Hypothalamus (tissue), 51 donors: ENCODE measurements at regions not wholly inside any gene's neighbourhood (a gene's known extent, or its start where the extent isn't known, plus 50 kb on each side); places are given as distances from the start of the nearest gene placed in this dataset.

Source experiments
- DNase-seq, 51 donors: peaks; one replicate each; lab custom pipeline; 2025; lab: John Stamatoyannopoulos, UW

DNA sequence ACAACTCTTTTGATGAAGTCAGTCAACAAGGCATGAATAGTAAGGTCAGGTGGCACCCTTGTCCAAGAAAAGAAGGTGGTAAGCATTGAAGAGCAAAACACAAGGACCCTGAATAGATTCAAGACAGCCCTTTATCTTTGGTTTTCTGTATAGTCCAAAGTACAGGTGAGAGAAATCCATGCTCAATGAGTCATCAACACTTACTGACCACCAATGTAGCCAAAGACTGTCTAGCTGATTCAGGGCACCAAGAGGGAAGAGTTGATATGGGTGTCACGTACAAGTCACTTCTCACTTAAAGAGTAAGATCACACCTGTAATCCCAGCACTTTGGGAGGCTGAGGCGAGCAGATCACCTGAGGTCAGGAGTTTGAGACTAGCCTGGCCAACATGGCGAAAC is 528.3 kb downstream of the CD83 start:
- no peak for DNase-seq

DNA sequence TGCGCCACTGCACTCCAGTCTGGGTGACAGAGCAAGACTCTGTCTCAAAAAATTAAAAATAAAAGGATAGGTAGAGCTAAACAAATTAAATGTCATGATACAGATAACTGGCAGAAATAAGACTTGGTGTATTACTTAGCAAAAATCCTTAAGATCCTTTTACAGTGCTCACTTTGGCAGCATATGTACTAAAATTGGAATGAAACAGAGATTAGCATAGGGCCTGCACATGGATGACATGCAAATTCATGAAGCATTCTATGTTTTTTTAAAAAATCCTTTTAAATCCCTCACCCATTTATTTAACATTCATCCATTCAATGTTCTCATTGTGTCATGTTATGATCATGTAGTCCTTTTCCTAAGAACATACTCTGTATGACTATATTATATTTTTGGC is 528.8 kb downstream of the CD83 start:
- no peak for DNase-seq

DNA sequence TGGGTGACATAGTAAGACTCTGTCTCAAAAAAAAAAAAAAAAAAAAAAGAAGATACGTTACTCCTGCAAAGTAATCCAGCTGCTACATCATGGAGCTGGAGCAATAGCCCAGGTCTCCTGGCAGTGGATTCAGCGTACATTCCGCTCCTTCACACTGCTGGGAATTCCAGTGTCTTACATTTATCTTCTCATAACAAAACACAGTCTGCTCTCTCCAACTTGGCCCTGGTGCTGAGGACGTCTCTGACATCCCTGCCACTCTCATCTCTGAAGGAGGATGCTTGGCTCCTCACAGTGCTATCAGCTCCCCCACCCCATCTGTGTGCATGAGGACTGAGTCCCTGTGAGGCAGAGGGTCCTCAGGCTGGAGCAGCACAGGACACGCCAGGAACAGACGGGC is 529.8 kb downstream of the CD83 start:
- no peak for DNase-seq

DNA sequence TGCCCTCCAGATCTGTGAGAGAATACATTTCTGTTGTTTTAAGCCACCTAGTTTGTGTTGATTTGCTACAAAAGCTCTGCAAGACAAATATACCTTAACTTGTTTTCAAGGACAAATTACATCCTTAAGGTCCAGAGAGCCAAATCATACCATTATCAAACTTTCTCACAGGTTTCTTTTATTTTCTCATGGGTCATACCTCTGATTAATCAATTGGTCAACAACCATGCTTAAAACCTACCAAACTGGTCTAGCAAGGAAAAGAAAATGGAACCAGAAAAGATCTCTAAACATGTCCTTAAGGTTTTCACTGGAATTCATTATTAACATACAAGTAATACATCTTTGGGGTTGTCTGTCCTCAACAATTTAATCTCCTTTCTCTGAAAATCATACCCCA is 535.0 kb downstream of the CD83 start:
- no peak for DNase-seq

DNA sequence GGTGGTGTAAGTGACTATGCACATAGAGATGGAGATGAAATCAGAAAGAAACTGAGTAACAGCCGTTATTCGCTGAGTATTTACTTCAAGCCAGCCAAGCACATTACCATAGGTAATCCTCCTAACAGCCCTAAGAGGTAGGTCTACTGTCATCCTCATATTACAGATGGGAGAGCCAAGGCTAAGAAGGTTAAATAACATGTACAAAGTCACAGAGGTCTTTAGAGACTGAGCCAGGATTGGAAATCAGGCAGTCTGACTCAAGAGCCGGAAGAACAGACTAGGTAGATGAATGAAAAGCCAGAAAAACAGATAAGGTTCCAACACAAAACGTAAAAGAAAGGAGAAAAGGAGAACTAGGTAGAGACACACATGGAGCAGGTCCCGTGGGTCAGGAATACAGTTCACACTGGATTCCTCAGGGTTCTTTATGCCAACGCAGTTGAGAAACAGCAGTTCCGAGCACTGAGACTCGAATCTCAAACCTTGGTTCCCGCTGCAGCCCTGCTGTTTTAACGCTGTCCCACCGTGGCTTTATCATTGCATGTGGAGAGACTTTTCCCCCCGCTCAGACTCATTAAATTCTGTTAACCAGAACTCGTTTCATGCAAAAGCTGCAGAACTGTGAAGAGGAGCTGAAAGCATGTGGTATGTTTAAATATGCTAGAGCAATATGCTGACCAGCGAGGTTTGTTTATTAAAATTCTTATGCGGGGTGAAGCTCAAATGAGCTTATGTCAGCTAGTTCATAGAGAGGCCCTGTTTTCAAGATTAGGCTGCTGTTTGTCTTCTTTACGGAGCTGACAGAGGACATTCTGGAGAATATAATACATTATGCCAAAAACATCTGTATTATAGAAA is 537.9 kb downstream of the CD83 start:
- DNase-seq = no peak

DNA sequence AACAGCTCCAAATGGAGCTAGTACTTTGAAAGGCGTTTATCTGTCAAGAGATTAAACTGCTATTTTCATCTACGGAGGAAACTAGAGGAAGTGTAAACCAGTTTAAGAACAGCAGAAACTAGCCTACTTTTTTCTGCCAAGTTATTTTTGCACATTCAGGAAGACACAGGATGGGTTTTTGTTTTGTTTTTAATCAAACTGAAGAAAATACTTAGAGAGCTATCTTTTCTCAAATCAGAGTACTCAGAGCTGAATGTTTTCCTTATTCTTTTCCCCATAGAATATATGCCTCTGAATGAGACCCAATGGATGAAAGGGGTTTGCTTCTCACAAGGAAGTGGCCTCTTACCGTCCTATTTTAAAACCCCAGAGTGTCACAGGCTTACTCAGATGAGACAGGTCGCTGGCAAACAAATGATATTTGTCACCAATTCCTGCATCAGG is 538.5 kb downstream of the CD83 start:
- DNase-seq = no peak

DNA sequence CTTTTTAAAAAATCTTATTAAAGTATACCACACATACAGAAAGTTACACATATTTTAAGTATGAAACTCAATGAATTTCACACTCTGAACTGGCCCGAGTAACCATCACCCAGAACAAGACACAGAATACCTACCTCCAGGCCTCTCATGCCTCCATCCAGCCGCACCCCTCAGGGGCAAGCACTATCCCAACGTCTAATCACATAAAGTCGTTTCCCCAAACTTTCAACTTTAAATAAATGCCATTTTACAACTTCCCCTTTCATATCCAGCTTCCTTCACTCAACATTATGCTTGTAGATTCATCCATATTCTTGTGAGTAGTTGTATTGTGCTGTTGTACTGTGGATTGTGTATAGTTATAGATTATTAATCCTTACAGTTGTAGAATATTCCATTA is 539.1 kb downstream of the CD83 start:
- DNase-seq = no peak

DNA sequence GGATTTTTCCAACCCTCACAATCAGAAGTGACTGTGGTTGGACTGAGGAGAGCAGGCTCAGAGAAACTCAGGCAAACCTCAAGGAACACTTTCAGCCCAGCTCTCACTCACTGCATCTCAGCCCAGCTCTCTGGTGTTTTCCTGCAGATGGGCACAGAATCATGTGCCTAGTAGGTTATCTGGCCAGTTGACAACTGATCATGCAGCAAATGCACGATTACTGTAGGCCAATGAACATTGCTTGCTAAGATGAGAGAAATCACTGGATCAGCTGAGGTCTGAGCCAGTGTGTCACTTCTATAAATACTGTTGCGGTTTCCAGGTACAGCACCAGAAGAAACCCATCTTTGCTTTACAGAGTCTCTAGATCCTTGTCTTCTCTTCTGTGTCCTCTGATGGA is 540.5 kb downstream of the CD83 start:
- DNase-seq = no peak

DNA sequence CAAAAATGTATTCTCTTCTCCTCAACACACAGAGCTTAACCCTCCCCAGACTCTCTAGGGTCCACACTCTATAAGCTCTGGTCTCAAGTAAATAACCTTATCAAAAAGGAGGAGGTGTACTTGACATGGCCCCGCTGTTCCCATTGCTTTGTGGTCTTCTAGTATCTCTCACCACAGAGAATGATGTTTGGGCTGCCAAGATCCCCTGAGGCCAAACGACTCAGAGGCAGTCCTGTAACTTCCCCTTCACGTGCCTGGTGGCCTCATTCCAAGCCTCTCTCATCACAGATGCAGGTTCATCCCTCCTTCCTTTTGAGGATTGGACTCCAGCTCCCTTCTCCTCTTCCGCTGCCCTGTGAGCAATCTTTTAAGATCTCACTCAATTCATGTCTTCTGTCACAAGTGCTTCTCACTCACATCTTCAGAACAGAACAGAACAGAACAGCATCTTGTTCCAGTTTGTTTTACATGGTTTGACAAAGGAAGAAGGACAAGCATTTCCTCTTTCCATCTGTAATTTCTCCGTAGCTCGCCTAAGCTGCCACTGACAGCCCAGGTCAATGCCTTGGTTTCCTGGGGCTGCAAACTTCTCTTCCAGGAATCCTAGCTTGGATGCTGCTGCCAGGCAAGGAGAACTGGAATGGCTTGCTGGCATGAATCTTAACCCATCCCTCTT is 541.5 kb downstream of the CD83 start:
- peak in 2 of 51 donors; percentile 1 to 22 for DNase-seq

DNA sequence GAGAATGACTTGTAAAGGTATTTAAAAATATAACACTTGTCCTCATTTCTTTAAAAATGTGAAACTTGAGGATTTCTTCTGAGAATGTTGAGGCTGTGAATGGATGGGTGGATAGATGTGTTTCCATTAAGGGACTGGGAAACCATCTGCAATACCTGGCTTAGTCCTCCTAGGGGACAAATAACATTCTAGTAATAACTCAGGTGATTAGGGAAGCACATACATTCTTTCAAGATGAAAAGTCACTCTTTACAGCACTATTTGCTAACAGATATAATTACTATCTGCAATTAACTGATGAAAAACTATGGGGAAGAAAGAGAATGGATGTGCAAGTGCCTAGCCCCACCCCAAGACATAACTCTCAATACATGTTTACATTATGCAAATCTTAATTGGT is 542.3 kb downstream of the CD83 start:
- no peak for DNase-seq

DNA sequence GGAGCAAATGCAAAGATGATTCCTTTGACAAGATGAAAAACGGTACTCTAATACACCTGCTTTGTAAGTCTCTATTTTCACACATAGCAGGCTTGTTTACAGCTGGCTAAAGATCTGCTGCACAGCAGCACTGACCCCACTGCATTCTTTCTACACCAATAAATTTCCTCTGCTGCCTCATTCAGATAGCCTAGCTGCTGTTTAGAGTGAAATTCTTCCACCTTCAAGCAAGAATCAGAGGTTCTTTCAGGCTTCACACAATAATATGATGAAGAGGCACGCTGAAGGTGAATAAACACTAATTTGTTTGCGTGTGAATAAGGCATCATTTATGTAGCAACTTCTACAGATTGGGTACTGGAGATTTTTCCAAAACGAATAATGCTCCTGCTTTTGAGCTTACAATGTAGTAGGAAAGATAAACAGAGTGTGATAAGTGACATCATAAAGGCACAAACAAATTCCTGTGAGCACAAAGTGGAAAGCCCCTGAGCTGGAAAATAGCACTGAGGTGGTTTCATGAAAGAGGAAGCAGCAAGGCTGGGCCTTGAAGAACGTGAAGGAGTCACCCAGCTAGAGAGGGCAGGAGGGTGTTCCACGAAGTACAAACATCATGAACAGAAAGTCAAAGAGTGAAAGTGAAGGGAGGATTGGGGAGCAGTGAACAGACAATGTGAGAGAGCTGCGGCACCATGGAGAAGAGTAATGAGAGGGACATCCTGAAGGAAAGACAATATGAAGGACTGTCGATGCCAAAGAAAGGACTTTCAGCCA is 543.4 kb downstream of the CD83 start:
- DNase-seq = peak in 1 of 51 donors; percentile 19

DNA sequence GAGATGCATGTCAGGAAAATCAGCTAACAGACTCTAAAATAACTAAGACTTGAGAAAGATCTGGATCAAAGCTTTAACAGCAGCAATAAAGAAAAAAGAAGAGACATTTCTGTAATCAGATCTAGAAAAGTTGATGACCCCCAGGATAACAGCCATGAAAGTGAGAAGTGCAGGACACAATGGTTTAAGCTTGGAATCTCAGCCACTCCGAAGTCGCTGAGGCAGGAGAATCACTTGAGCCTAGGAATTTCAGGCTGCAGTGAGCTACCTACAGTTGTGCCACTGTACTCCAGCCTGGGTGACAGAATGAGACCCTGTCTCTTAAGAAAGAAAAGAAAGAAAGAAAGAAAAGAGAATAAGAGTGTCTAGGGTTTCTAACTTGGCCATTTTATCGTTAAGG is 544.1 kb downstream of the CD83 start:
- no peak for DNase-seq

DNA sequence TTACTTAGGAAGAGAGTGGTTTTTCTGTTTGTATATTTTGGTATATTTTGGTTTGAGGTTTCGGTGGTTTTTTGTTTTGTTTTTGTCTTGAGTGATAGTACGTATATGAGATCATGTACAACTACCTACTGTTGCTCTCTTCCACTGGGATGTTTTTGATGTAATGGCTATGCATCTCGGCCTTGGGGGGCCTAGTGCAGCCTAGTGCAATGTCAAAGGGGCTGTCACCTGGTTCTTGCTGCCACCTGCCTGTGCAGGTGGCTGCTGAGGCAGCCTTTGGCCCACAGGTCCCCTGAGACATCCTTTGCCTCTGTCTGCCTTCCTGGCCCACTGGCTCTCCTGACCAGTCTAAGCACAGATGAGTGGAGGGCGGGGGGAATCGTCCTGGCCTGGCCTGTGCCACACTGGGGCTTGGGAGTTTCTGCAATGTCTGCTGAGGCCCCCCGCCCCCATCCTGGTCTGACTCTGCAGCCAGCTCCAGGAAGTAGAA is 546.6 kb downstream of the CD83 start:
- no peak for DNase-seq

DNA sequence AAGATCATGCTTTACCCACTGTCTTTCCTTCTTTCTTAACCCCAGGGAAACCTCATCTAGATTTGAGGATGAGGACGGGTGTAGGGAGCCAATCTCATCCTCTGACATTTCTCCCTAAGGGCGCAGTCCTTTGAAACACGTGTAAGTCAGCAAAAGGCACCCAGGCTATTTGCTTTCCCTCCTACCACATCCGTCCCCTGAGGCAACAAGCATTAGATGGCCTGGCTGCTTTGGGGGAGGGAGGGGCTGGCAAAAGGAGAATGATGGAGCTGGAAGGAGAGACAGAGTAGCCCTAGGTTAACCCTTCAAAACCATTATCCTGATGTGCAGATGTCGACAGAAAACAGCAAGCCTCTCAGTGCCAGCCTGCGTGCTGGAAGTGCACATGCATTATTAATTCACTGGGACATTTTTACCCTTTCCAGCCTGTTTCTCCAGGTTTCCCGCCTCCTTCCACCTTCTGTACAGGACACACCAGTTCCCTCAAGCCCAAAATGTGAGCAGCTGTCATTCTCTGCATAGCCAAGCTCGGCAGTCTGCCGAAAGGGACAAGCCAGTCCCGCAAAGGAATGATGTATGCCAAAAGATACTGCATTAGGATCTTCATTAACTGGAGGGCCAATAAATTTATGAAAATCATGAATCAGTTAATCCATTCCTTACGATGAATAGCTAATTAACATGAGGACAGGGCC is 547.2 kb downstream of the CD83 start:
- DNase-seq = no peak

DNA sequence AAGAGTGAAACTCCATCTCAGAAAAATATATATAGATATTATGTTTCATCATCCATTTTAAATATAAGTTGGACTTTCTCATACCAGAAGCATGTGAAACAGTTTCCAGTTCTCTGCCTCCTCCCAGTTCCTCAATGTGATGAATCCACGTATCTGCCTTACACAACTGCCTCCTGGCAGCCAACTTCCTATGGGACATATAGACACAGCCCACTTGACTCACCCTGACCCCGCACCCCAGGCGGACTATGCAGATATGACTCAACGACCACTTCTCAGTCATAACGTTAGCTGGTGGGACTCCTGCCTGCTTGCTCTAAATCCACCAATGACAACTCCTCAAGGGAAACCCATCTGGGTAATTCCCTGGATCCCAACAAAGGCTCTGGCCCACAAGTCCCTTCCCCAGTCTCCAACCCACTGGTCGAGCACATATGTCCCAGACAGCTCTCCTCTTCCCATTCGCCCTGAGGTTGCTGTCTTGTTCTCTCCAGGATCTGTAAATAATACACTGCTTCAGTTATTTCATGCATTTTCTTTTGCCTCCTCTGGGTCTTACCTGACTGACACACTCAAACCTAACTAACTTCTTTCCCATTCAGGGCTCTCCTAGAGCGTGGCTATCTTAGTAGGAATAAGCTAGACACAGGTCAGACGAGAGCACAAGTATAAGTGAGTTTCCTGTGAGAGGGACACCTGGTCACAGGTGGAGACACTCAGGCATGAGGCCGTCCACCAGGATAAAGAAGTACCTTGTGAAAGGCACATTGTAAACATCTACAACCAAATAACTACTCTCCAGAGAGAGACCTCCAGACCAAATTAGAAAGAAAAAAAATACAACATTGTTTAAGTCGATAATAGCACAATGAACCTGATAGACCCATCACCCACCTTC is 548.5 kb downstream of the CD83 start:
- no peak for DNase-seq

DNA sequence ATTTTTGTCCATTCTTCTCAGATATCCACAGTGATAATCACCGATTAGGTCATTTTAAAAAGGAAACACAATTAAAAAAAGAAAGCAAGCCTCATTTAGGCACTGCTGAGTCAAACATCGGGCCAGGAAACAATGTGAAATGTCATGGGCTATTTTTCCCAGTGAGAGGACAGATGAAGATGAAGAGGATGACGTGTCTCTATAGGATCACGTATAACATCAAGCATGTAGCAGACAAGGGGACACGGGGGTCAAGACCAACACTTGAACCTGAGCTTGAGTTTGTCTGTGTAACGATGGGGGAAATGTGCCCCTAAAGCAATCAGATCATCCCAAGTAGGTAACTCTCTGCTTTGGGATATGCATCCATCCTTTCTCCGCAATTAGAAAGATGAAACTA is 553.2 kb downstream of the CD83 start:
- no peak for DNase-seq

DNA sequence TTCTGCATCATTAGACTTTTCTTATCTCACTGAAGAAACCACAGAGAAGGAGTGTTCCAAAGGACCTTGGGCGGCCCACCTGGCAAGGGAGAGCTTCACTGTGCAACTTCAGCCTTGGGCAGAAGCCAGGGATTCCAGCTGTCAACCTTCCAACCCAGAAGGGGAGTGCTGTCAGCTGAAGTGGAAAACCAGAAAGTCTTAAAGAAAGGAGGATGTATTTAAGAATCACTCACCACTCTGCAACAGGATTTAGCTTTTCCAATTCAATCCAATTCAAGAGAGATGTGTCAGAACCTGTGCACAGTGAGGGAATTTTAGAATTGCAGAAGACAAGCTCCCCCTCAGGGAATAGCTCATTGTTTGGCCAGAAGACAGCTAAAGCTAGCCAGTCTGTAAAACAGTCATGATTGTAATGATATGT is 553.7 kb downstream of the CD83 start:
- no peak for DNase-seq

DNA sequence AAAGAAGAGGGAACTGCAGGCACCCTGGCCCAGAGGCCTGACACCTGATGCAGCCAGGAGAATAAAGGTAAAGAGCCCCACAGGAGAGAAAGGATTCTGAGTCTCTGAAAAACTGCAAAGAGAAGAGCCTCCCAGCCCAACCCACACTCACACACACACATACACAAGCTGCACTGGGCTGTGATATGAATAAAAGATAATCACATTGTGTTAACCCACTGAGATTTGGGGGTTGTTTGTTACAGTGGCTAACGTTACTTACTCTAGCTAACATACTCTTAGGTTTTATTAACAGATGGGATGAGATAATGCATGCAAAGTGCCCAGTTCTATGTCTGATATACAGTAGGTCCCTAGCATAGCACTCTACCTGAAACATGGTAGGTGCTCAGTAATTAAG is 554.4 kb downstream of the CD83 start:
- DNase-seq = no peak

DNA sequence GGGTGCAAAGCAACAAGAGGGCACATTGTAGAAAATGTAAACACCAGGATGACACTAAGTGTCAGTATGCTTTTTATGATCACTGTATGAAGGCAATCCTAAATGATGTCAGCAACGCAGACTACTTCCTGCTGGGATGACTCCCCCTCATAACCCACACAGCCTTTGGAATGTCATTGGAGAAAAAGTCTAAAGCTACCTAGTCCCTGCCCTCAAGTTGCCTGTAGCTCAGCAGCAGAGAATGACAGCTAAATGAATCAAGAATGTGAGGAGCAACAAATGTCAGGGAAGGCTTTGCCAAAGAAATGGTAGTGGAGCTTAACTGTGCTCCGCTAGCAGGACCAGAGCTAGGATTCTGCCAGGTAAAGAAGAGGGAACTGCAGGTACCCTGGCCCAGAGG is 555.6 kb downstream of the CD83 start:
- DNase-seq = no peak

DNA sequence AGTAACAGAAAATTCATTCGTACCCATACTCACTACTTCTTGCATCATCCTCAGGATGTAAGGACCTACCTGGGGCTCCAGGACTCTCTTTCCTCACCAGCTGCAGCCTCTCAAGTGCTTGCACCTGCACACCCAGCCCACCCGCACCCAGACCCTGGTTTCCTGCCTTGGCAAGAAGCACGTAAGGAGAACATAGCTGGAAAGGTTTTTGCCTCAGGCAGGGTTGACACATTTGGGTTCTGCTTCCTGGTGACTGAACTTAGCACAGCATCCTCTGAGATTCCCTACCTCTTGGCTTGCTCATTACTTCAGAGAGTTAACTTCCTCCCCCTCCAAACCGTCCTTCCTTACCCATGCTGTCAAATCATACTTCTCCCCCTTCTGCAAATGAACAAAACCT is 556.9 kb downstream of the CD83 start:
- no peak for DNase-seq
